GM20431 (cell line): ENCODE measurements at regions not wholly inside any gene's neighbourhood (a gene's known extent, or its start where the extent isn't known, plus 50 kb on each side); places are given as distances from the start of the nearest gene placed in this dataset.
"Not testable (repeated sequence)": the region's sequence is repeated elsewhere in the genome, so short reads cannot be mapped to it uniquely, and the experiment has no call there.

Experiments
- in situ Hi-C: fragments of 300-500 bp; cut with MseI, MboI; formaldehyde crosslinking; loops from one replicate; pipeline ENCODE4 v1.15.0; 2020; ENCODE audit warnings: low sequenced_read_pairs; ENCODE audit not compliant: unreplicated experiment

DNA sequence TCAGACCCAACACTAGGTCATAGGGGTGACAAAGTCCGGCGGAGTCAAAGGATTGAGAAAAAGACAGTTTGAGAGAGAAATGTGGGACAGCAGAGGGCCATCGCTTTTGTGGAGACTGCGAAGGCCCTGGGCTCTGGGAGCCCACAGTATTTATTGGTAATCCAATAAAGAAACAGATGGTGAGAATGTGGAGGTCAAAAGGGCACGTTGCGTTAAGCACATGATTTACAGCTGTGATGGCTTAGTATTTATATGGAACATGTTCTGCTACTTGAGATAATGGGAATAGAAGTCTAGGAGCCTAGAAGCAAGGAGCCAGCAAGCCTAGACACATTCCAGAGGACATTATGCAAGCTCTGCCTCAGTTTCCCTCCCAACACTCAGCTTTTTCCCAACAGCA lies 2521.1 kb downstream of the PCDH9 start:
- in situ Hi-C loops: no loop called here

DNA sequence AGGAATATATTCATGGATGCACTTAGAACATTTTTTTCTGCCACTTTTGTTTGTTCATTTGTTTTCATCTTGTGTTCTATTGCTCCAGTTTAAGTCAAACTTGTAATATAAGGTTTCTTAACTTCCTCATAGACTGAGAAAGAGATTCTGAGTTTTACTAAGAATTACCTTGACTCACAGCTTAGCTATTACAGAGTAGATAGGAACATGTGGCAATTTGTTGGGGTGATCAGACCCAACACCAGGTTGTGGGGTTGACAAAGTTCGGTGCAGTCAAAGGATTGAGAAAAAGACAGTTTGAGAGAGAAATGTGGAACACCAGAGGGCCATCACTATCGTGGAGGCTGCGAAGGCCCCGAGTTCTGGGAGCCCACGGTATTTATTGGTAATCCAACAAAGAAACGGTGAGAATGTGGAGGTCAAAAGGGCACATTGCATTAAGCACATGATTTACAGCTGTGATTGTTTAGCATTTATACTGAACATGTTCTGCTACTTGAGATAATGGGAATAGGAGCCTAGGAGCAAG lies 2526.0 kb downstream of the PCDH9 start:
- in situ Hi-C loops: no loop called here

DNA sequence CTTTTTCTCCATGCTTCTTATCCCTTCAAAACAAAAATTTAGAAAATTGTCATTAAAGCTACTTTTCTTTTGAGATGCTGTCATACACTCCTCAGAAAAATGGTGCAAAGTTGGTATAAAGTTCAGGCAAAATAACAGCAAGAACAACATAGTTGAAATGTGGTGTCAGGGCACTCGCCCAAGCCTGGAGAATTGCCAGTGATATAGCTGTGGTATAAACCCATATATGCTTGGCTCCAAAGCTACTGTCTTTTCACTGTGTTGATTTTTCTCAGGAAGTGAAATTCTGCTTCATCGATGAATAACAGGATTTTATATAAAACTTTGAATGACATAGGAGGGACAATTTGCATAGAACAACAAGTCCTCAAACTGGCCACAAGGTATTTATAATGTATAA lies 2532.9 kb downstream of the PCDH9 start:
- in situ Hi-C loops: no loop called here

DNA sequence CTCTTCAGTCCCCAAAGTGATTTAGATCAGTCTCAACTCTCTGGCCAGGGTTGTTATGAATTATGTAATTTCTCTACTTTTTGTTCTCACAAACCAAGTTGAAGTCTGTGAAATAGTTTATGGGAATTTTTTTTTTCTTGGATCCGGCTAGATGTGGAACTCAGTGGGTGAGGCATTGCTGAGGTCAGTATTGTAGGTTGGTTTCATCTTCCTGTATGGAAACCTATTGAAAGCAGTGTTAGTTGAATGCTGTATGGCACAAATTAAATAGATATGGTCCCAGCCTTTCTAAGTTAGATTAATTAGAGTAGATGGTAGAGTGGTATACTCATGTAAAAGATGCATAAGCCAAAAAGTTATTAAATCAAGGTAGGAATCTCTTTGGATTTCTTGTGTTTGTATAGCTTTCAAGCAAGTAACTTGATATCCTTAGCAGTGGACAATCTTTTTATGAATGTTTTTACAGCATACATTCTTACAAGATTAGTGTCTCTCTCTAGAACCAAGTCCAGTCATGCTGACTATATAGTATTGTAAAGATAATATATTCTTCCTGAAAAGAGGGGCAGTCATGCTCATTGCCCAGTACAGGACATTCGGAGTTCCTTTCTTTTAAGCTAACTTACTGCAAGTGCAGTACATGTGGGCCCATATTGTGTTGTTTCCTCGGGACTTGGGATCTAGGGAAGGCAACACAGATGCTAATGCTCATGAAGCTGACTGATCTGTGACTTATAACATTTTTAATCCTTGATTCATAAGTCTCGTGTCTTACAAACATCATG lies 2541.1 kb downstream of the PCDH9 start:
- in situ Hi-C loops: no loop called here

DNA sequence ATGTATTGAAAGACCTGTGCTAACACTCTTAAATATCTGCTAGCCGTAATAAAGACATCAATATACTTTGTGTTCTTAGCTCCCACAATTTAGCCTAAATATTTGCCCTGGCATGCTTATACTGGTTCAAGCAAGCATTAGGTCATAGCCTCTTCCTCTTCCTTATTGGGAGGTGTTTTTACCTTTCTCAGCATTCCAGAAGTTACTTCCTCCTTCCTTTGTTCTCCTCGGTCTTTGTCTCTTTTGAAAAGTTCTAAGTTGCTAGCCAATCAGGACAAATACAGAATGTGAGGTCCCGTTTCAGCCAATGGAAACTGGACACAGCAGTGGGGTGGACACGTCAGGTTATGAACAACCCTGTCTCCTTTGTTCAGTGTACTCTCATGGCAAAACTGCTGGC lies 2543.6 kb downstream of the PCDH9 start:
- in situ Hi-C loops: not testable (repeated sequence)

DNA sequence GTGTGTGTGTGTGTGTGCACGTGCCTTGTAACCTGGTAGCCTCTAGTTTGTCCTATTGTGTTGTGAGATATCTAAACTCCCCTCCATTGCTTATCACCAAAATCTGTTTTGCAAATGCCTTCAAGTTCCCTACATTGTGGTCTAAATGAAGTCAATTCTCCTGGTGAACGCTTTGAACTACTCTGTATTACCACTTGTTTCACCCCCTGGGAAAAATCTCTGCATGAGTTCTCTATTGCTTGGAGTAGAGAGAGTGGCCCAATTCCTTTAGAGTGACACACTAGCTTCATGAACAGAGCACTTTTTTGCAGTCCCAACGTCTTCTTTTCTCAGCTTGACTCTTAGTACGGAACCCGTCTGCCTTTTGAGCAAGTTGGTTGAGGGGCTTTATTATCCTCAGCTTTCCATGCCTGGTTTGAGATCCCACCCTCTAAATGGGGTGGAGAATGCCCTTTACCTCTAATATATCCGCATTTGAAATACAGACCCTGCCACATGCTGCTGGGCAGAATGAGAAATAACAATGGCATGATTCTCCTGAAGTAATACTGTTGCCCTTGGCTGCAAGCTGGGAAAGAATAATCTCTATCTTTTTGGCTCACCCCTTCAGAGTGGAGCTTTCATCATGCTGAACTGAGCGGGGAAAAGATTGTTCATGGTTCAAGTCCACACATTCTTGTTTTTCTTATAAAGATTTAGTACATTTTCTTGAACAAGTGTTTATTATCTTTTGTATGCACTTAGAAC lies 2545.3 kb downstream of the PCDH9 start:
- in situ Hi-C loops: no loop called here

DNA sequence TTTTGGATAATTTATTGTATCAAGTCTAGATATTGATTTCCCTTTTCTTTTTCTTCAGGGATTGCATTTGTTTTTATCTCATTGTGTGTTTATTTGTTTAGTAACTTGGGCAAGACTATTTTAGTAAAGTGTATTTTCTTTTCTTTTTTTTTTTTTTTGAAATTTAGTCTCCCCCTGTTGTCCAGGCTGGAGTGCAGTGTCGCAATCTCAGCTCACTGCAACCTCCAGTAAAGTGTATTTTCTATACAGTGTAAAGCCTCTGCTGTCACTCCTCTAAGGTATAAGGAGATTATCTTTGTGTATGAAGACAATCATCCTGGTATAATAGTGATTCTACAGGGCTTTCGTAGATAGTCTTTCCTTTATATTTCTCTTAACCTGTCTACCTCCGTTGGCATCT lies 2546.0 kb downstream of the PCDH9 start:
- in situ Hi-C loops: no loop called here

DNA sequence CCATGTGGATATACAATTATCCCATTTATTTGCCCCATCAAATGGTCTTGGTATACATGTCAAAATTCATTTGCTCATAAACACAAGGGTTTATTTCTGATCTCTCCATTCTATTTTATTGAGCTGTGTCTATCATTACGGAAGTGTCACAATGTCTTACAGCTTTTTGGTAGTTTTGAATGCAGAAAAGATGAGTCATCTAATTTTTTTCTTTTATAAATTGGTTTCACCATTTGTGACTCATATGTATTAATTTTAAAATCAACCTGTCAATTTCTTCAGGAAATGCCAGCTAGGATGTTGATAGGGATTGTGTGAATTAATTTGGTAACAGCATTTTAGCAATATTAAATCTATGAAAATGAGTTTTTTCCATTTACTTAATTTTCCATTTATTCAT lies 2549.4 kb downstream of the PCDH9 start:
- in situ Hi-C loops: no loop called here

DNA sequence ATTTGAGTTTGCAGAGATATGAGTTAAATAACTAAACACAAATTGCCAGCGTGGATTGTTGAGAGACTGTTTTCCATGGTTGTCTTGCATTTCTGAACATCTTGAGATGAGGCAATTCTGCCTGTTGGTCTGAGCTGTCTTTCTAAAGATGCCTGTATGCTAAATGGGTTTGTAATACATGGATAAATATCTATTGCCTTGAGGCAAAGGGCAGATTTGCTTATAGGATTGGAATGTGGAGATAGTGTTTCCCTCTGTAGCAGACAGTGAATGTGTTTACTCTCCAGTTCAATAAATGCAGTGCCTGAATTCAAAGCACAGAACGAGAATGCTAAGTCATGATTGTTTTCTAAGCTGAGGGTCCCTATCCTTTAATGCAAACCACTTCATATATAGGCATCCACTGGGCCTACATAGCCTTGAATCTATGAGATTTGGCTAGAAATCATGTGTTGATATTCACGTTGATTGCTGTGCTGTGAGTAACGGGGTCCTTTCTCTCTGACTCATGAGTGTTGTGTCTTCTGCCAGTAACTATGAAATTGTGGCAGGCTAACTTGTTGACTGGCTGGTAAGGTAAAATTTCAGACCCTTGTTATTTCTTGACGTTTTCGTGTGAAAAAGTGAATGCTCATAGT lies 2554.8 kb downstream of the PCDH9 start:
- in situ Hi-C loops: no loop called here

DNA sequence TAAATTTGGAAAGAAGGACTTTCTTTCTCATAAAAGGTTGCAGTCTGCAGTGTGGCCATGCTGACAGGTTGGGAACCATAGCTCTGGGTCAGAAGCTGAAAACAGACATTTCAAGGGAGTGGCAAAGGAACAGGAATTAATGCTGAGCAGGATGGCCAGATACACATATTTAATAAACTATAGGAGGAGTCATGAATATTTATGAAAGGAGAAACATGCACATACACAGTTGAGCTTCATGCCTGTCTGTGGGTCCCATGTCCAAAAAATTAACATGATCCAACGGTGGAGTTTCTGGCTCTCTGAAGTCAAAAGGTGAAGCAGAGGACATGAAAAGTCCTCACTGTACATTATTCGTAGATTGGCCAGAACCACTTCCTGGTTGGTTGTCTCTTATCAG lies 2556.0 kb downstream of the PCDH9 start:
- in situ Hi-C loops: no loop called here

DNA sequence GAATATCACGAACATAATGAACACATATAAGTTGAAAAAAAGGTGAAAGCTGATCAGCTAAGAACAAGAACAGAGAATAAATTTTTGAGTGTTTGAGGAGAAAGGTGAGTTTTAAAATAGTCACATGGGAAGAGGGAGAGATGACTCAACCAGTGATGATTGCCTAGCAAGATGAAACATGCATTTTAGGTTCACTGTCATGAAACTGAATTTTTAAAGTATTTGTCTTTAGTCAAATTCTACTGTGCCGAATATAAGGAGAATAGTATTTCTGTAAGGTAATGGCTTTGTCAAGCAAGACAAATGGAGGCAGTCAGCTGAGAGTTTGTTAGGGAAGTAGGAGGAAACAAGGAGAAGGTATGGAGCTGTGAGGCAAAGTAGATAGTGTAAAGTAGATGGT lies 2557.4 kb downstream of the PCDH9 start:
- in situ Hi-C loops: no loop called here

DNA sequence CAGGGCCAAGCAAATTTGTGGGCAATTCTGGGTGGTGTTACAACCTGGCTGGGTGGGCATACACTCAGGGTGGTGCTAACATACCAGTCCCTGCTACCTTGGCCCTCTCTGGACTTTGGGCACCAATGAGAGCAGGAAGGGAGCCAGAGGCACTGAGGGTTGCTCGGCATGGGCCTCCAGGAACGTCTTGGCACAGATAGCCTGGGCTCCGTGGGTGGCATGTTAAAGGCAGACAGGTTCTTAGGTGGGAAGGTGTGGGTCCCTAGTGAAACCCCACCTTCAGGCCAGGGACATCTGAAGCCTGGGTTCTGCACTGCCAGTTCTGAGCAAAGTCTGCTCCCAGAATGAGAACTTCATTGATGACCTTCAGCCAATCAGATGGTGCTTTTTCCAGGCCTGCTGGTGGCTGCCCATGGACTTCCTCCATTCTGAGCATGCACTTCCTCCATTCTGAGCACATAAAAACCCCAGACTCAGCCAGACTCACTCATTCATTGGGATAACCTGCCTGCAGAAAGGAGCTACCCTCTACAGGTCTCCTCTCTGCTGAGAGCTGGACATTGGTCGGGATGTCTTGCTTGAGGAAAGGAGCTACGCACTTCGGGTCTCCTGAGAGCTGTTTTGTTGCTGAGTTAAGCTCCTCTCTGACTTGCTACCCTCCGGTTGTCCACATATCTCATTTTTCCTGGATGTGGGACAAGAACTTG lies 2567.1 kb downstream of the PCDH9 start:
- in situ Hi-C loops: no loop called here

DNA sequence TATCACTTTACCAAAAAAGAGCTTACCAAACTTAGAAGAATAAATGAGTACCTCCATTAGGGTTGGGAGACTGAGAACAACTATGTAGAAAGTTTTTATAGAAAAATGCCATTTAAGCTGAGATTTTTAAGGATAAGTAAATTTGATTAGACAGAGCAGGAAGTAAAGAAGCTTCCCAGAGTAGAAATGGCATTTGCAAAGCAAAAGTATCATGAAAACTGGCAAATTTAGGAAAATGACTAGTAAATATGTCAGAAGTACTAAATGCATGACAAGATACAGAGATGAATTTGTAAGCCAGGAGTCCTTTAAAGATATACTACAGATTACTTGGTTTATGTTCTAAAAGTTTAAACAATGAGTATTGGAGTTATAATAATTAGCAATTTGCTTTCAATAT lies 2581.8 kb downstream of the PCDH9 start:
- in situ Hi-C loops: no loop called here

DNA sequence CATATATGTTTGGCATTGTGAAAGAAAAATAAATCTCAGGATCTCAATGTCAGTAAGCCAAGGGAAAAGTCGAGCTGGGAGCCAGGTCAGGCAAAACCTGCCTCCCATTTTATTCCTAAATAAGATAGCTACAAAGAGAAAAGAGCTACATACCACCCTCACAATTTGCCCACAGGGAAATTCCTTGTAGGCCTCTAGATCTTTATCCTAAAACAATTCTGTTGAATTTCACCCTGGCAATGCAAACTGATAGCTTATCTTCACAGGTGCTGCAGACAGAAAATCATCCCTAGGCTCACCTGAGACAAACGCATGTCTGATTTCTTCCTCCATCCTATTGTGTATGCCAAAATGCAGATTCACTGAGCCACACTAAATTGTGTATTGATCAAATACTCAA lies 2587.1 kb downstream of the PCDH9 start:
- in situ Hi-C loops: no loop called here

DNA sequence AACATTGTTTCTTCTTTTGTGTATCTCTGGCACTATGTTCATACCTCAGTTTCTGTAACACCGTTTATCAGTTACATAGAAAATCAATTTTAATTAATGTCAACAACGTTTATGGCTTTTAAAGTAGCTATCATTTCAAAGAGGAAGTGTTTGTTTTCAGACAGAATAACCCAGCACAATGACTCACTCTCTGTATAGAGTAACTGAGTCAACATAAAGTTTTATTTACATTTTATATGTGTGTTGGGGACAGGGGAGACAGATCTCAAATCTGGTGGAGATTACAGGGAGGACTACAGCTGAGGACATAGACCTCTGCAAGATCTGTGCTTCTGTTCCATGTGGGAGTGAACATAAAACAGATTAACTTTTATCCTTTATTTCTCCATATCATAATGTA lies 2590.1 kb downstream of the PCDH9 start:
- in situ Hi-C loops: no loop called here

DNA sequence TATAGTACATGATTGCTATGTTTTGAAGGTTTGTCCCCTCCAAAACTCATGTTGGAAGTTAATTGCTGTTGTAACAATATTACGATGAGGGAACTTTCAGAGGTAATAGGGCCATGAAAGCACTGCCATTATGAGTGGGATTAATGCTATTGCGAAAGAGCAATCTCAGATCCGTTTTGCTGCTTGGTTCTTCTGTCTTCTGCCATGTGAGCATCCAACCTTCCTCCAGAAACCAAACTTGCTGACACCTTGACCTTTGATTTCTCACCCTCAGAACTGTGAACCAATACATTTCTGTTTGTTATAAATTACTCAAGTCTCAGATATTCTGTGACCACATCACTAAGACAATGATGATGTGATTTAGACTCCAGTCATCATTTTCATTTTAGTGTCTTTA lies 2590.9 kb downstream of the PCDH9 start:
- in situ Hi-C loops: no loop called here

DNA sequence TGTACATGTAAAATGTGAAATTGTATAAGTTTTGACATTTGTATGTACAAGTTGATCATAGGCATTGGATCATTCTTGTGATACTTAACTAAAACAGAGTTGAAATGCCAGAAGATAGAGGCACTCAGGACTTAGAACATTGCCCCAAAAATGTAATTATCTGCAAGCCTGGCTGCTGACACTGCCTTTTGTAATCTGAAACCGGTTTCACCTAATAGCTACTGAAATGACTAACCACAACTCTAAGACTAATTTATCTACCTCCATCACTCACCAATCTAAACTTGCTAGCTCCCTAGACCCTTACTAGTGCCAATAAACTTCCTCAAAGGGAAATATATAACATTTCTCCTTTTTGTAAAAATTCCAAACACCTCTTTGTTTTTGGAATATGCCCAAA lies 2596.2 kb downstream of the PCDH9 start:
- in situ Hi-C loops: no loop called here

DNA sequence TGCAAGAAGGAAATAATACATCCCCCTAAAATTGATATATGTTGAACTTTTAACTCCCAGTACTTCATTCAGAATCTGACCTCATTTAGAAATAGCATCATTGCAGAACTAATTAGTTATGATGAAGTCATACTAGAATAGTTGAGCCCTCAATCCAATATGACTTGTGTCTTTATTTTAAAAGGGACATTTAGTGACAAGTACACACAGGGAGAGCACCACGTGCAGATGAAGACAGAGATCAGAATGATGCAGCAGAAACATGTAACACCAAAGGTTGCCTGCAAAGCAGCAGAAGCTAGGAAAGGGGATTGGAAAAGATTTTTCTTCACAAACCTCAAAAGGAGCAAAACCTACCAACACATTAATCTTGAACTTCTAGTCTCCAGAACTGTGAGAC lies 2602.5 kb downstream of the PCDH9 start:
- in situ Hi-C loops: no loop called here

DNA sequence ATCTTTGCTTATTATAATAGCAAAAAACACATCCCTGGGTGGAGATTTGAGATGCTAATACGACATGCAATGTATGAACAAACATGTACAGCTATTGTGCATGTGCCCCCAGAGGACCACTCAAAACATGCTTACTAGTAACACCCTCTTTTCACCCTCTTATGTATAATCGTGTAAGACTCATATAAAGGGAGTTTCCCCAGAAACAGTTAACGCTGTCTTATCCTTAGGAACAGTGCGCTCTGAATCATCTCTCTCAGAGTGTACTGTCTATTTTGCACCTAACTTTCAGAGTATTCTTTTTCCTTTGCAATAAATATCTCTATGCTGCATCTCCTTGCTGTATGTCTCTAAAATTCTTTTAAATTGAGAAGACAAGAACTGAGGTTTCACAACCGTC lies 2604.0 kb downstream of the PCDH9 start:
- in situ Hi-C loops: no loop called here

DNA sequence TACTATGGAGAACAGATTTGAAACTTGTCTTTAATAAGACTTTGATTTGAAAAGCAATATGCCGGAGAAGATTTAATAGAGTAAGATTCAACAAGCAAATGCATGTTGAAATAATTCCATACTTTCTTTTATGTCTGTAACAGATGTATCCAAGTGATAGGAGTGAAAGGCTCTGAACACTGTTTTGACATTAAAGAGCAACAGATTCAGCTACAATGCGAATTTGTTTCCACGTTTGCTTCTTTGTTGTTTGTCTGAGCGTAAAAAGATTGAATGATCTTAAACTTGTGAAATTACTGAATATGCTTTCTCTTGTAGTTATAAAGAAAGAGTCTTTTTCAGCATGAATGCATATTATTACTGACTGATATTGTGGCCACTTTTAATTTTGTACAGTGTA lies 2612.9 kb downstream of the PCDH9 start:
- in situ Hi-C loops: no loop called here
